ENCODE measurements at regions not wholly inside any gene's neighbourhood (a gene's known extent, or its start where the extent isn't known, plus 50 kb on each side); places are given as distances from the start of the nearest gene placed in this dataset.

DNA sequence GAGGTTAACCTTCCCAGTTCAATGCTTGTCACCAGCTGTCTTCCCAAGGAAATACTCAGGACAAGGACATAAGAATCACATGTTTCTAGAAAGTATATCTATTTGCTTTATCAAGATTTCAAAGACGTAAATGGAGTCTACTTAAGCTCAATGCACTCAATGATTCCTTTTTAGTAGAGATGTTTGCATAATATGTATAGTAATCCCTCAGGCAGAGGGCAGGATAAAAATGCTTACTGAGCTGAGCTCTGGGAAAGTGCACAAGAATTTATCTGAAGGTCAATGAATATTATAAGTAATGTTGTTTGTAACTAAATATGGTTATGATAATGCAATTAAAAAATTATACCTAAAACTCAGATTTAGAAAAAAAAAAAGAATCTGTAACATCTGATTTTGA is 1309.4 kb upstream of the SLC10A2 start:
- FAIRE-seq (no peak), DNase-seq (no peak)
- H3K36me3 ChIP-seq (ENCODE audit: control insufficient read depth in 3 of 3, insufficient read depth in 2 of 3, low read depth in 1 of 3, low read length in 3 of 3) = no peaks in the 10 kb centered on the region
- H3K9me3 ChIP-seq (ENCODE audit: control insufficient read depth in 2 of 2, insufficient read depth in 1 of 2, low read depth in 1 of 2, low read length in 1 of 2) = no peaks in the 10 kb centered on the region
- H3K27ac ChIP-seq (ENCODE audit: low read depth in 1 of 3, low read length in 2 of 3) = no peak overlapping the region
- no peaks in the 10 kb centered on the region for H3K27me3 ChIP-seq (ENCODE audit: control insufficient read depth in 3 of 3, insufficient read depth in 3 of 3, low read length in 3 of 3)
- H3K4me1 ChIP-seq (ENCODE audit: control insufficient read depth in 3 of 3, insufficient read depth in 2 of 3, low read depth in 1 of 3, low read length in 2 of 3) = no peaks in the 10 kb centered on the region
- H3K4me3 ChIP-seq (ENCODE audit: low read depth in 1 of 3, low read length in 3 of 3) = no peak overlapping the region
- 40 to 57% (median 54%) methylated on average over 1 of the region's 1 CpG for WGBS, 3 donors

DNA sequence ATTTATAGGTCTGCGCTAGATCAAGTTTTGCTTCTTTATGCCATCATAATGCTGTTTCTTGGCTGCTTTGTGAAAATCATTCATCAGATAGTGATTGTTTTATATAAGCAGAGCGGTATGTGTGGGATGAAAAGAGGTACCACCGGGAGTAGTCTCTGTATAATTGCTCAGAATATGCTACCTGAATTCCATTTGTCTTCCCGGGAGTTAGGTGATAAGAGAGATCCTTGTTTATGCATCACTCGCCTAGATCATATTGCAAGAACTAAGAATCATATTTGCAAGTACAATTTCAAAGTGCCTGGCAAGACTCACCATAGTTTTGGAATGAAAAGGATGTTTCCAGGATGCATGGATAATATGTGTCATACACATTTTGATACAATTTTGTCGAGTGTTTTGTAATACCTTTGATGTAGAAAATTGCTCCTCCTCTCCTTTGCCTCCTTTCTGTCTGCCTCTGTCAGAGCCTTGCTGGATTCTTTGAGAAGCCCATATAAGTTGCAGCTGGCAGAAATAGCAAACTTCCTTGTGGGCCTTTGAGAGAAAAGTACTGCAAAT is 1306.0 kb upstream of the SLC10A2 start:
- Histone ChIP-seq H3K27ac (ENCODE audit: low read depth in 1 of 3, low read length in 2 of 3) (no peak overlapping the region), H3K27me3 (ENCODE audit: control insufficient read depth in 3 of 3, insufficient read depth in 3 of 3, low read length in 3 of 3) (no peaks in the 10 kb centered on the region), H3K4me1 (ENCODE audit: control insufficient read depth in 3 of 3, insufficient read depth in 2 of 3, low read depth in 1 of 3, low read length in 2 of 3) (no peaks in the 10 kb centered on the region), H3K4me3 (ENCODE audit: low read depth in 1 of 3, low read length in 3 of 3) (no peak overlapping the region), H3K36me3 (ENCODE audit: control insufficient read depth in 3 of 3, insufficient read depth in 2 of 3, low read depth in 1 of 3, low read length in 3 of 3) (no peaks in the 10 kb centered on the region), H3K9me3 (ENCODE audit: control insufficient read depth in 2 of 2, insufficient read depth in 1 of 2, low read depth in 1 of 2, low read length in 1 of 2) (no peaks in the 10 kb centered on the region)
- 41 to 55% (median 46%) methylated on average over 6 of the region's 6 CpGs for WGBS, 3 donors
- DNase-seq (no peak), FAIRE-seq (no peak)

DNA sequence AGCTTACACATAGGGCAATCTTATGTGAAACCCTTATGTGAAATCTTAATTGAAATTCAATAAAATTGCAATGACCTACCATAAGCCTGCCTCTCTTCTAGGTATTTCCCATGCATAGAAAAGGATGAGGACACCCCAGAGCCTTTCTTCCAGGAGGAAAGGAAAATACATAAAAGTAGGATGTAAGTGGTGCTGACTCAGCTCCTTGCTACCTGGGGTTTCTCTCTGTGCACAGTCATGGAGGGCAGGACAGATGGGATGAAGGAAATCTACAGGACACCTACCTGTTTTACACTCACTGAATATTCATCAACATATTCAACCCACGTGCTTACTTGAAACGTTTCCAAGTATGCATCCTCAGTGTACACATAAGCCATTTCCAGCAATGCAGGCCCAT is 1299.2 kb upstream of the SLC10A2 start:
- Histone ChIP-seq H3K27ac (ENCODE audit: low read depth in 1 of 3, low read length in 2 of 3) (no peak overlapping the region), H3K27me3 (ENCODE audit: control insufficient read depth in 3 of 3, insufficient read depth in 3 of 3, low read length in 3 of 3) (no peaks in the 10 kb centered on the region), H3K4me3 (ENCODE audit: low read depth in 1 of 3, low read length in 3 of 3) (no peak overlapping the region), H3K36me3 (ENCODE audit: control insufficient read depth in 3 of 3, insufficient read depth in 2 of 3, low read depth in 1 of 3, low read length in 3 of 3) (no peaks in the 10 kb centered on the region), H3K4me1 (ENCODE audit: control insufficient read depth in 3 of 3, insufficient read depth in 2 of 3, low read depth in 1 of 3, low read length in 2 of 3) (no peaks in the 10 kb centered on the region), H3K9me3 (ENCODE audit: control insufficient read depth in 2 of 2, insufficient read depth in 1 of 2, low read depth in 1 of 2, low read length in 1 of 2) (peaks cover 0 to 13% of the 10 kb centered on the region in 2 donors)
- DNase-seq (no peak), FAIRE-seq (no peak)
- WGBS, 3 donors = 78 to 83% (median 78%) methylated on average over 2 of the region's 2 CpGs

DNA sequence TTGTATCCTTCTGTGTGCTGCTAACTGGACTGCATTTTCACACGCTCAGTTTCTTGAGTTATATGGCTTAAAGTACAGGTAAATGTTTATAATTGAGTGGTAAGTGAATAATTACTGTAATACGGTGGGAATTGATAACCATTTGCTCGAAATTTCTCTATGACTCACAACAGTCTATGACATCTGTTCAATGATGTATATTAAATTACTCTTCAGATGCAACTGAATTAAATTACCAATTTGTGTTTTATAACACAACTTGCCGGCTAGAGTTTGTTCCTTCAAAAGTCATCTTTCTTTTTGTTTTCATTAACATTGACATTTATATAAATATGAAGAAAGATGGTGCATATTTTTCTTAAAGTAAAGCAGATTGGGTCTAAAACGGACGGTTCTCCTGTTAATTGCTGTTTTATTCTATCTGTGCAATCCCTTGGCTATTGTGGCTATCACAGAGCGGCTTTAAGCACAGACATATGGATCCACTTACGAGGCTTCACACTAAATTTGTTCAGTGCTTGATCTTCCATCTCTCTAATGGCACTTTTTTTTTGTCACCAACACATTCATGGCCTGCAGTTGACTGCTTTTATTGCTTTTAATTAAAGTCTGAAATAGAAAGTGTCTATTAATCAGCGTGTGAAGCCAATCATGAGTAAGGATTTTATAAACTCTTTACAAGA is 1291.6 kb upstream of the SLC10A2 start:
- no peak for FAIRE-seq
- no peak overlapping the region for H3K4me3 ChIP-seq (ENCODE audit: low read depth in 1 of 3, low read length in 3 of 3)
- WGBS, 3 donors = 68 to 83% (median 79%) methylated on average over 9 of the region's 9 CpGs

DNA sequence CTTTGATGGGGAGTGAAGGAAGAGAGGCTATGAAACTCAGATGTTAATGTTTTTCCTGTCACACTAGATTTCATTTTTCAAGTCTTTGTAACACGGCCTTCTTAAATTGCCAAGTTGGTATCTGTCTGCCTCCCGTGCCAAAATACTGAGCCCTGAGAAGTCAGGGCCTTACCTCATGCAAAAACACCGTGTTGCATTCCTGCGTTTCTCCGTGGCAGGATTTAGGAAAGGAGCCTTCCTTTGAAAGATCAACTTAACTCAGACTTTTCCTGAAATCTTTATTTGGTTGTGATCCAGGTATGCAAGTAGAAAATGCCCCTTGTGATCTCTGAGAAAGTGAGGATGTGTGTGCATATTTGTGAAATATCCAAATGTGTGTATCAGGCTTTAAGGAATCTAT is 1291.0 kb upstream of the SLC10A2 start:
- no peak for FAIRE-seq
- no peaks in the 10 kb centered on the region for H3K4me1 ChIP-seq (ENCODE audit: control insufficient read depth in 3 of 3, insufficient read depth in 2 of 3, low read depth in 1 of 3, low read length in 2 of 3)
- H3K9me3 ChIP-seq (ENCODE audit: control insufficient read depth in 2 of 2, insufficient read depth in 1 of 2, low read depth in 1 of 2, low read length in 1 of 2) = no peaks in the 10 kb centered on the region
- H3K4me3 ChIP-seq (ENCODE audit: low read depth in 1 of 3, low read length in 3 of 3) = no peak overlapping the region
- WGBS, 3 donors = 50 to 60% (median 58%) methylated on average over 5 of the region's 5 CpGs
- no peaks in the 10 kb centered on the region for H3K36me3 ChIP-seq (ENCODE audit: control insufficient read depth in 3 of 3, insufficient read depth in 2 of 3, low read depth in 1 of 3, low read length in 3 of 3)
- H3K27me3 ChIP-seq (ENCODE audit: control insufficient read depth in 3 of 3, insufficient read depth in 3 of 3, low read length in 3 of 3) = no peaks in the 10 kb centered on the region
- H3K27ac ChIP-seq (ENCODE audit: low read depth in 1 of 3, low read length in 2 of 3) = no peak overlapping the region
- DNase-seq = no peak

More for the DNA sequence above, 1291.6 kb upstream of the SLC10A2 start:
- Histone ChIP-seq H3K27ac (ENCODE audit: low read depth in 1 of 3, low read length in 2 of 3) (no peak overlapping the region), H3K27me3 (ENCODE audit: control insufficient read depth in 3 of 3, insufficient read depth in 3 of 3, low read length in 3 of 3) (no peaks in the 10 kb centered on the region), H3K9me3 (ENCODE audit: control insufficient read depth in 2 of 2, insufficient read depth in 1 of 2, low read depth in 1 of 2, low read length in 1 of 2) (peaks cover 0 to 6% of the 10 kb centered on the region in 2 donors), H3K36me3 (ENCODE audit: control insufficient read depth in 3 of 3, insufficient read depth in 2 of 3, low read depth in 1 of 3, low read length in 3 of 3) (no peaks in the 10 kb centered on the region), H3K4me1 (ENCODE audit: control insufficient read depth in 3 of 3, insufficient read depth in 2 of 3, low read depth in 1 of 3, low read length in 2 of 3) (no peaks in the 10 kb centered on the region)
- DNase-seq = no peak

DNA sequence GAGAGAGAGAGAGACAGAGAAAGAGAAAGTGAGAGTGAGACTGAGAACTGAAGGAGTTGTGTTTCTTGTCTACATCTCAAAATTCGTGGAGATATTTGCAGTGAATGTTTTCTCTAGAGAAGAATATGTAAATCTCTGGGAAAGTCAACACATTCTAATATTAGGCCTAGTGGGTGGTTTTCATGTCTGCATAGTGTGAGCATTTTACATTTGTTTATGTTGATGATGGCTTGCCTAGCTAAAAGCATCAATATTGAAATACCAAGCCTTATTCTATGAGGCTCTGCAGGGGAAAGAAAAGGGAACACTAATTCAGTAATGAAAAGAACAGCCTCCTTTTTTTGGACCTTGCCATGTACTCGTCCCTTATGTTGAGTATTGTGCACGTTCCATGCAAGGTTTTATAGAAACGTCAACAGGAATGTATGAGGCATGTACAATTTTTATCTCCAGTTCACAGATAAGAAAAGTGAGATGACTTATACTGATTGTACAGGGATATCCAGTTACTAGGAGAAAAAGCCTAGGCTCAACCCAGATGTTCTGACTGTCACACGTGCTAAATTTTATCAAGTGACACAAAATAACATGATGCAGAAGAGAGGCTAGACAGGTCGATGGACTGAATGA is 1288.9 kb upstream of the SLC10A2 start:
- Histone ChIP-seq H3K9me3 (ENCODE audit: control insufficient read depth in 2 of 2, insufficient read depth in 1 of 2, low read depth in 1 of 2, low read length in 1 of 2) (peaks cover 0 to 3% of the 10 kb centered on the region in 2 donors), H3K27ac (ENCODE audit: low read depth in 1 of 3, low read length in 2 of 3) (no peak overlapping the region), H3K36me3 (ENCODE audit: control insufficient read depth in 3 of 3, insufficient read depth in 2 of 3, low read depth in 1 of 3, low read length in 3 of 3) (no peaks in the 10 kb centered on the region), H3K4me3 (ENCODE audit: low read depth in 1 of 3, low read length in 3 of 3) (no peak overlapping the region), H3K27me3 (ENCODE audit: control insufficient read depth in 3 of 3, insufficient read depth in 3 of 3, low read length in 3 of 3) (no peaks in the 10 kb centered on the region), H3K4me1 (ENCODE audit: control insufficient read depth in 3 of 3, insufficient read depth in 2 of 3, low read depth in 1 of 3, low read length in 2 of 3) (no peaks in the 10 kb centered on the region)
- 68 to 76% (median 69%) methylated on average over 6 of the region's 6 CpGs for WGBS, 3 donors
- DNase-seq = no peak
- FAIRE-seq = no peak

DNA sequence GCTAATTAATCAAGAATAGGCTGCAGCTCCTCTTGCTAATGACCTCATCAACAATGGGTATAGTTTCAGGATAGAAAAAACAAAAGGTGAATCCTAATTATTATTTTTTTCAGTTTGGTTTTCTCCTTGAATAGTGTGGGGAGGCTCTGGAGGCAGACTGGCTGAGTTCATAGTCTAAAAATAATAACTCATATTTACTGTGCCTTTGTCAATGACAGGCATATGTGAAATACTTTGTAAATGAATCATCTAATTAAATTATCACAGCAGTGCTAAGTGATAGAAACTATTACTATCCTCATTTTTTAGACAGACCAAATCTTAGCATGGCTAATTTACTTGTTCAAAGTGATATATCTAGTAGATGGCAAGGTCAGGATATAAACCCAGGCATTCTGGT is 1261.0 kb upstream of the SLC10A2 start:
- Histone ChIP-seq H3K27me3 (ENCODE audit: control insufficient read depth in 3 of 3, insufficient read depth in 3 of 3, low read length in 3 of 3) (no peaks in the 10 kb centered on the region), H3K27ac (ENCODE audit: low read depth in 1 of 3, low read length in 2 of 3) (no peak overlapping the region), H3K4me3 (ENCODE audit: low read depth in 1 of 3, low read length in 3 of 3) (no peak overlapping the region), H3K4me1 (ENCODE audit: control insufficient read depth in 3 of 3, insufficient read depth in 2 of 3, low read depth in 1 of 3, low read length in 2 of 3) (no peaks in the 10 kb centered on the region), H3K9me3 (ENCODE audit: control insufficient read depth in 2 of 2, insufficient read depth in 1 of 2, low read depth in 1 of 2, low read length in 1 of 2) (no peaks in the 10 kb centered on the region), H3K36me3 (ENCODE audit: control insufficient read depth in 3 of 3, insufficient read depth in 2 of 3, low read depth in 1 of 3, low read length in 3 of 3) (no peaks in the 10 kb centered on the region)
- DNase-seq (no peak), FAIRE-seq (no peak)

DNA sequence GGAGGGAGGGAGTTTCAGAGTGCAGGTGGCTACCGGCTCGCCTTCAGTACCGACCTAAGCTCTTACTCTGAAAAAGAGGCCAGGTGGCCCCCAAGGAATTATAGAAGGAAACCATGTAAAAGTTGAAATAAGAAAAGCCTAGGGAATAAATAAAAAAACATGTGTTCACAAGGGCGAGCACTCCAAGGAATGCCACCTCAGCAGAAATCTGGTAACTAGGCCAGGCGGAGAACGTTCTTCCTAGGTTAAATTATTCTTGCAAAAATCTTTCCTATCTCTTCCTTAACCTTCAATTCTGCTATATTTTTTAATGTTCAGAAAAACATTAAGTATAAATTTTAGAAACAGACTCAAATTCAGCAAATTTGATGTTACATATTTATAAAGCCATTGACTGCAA is 1260.3 kb upstream of the SLC10A2 start:
- 84 to 88% (median 87%) methylated on average over 6 of the region's 6 CpGs for WGBS, 3 donors
- Histone ChIP-seq H3K27me3 (ENCODE audit: control insufficient read depth in 3 of 3, insufficient read depth in 3 of 3, low read length in 3 of 3) (no peaks in the 10 kb centered on the region), H3K27ac (ENCODE audit: low read depth in 1 of 3, low read length in 2 of 3) (no peak overlapping the region), H3K36me3 (ENCODE audit: control insufficient read depth in 3 of 3, insufficient read depth in 2 of 3, low read depth in 1 of 3, low read length in 3 of 3) (no peaks in the 10 kb centered on the region), H3K4me3 (ENCODE audit: low read depth in 1 of 3, low read length in 3 of 3) (no peak overlapping the region), H3K9me3 (ENCODE audit: control insufficient read depth in 2 of 2, insufficient read depth in 1 of 2, low read depth in 1 of 2, low read length in 1 of 2) (no peaks in the 10 kb centered on the region), H3K4me1 (ENCODE audit: control insufficient read depth in 3 of 3, insufficient read depth in 2 of 3, low read depth in 1 of 3, low read length in 2 of 3) (no peaks in the 10 kb centered on the region)
- DNase-seq (no peak), FAIRE-seq (no peak)
